Activated naive CD4-positive, alpha-beta T cell treated with anti-CD3 and anti-CD28 coated beads, Interleukin-2, amount 50 U/mL, for 72 hours (primary cell): ENCODE measurements at regions not wholly inside any gene's neighbourhood (a gene's known extent, or its start where the extent isn't known, plus 50 kb on each side); places are given as distances from the start of the nearest gene placed in this dataset.

Experiments
- ATAC-seq, 2 donors: fragments of 150-1000 bp; cut with Tn5 transposase; 2 replicates each; pipeline ENCODE4 v1.10.0; 2021; ENCODE audit warnings: mild to moderate bottlenecking in 2 of 2, moderate library complexity in 2 of 2
- DNase-seq, 2 donors: peaks; one replicate each; pipeline ENCODE4 v3.0.0; 2021 to 2022; ENCODE audit warnings: low spot score in 2 of 2
- H3K27ac Mint-ChIP-seq, 2 donors: one replicate each; pipeline ENCODE4 v1.8.0; 2022; ENCODE audit warnings: mild to moderate bottlenecking in 2 of 2, mixed read lengths in 2 of 2
- H3K36me3 Mint-ChIP-seq, 2 donors: one replicate each; pipeline ENCODE4 v1.8.0; 2022; ENCODE audit warnings: mixed read lengths in 2 of 2
- H3K9me3 Mint-ChIP-seq, 2 donors: one replicate each; pipeline ENCODE4 v1.8.0; 2022; ENCODE audit warnings: mixed read lengths in 2 of 2

- no peak for DNase-seq
- Mint-ChIP-seq H3K36me3 (no peaks in the 10 kb centered on the region), H3K27ac (no peak overlapping the region), H3K9me3 (peaks cover 8 to 11% of the 10 kb centered on the region in 2 donors)
- ATAC-seq, result no peak
Measured at GRCh38 chr2:6358546-6358945, 507.2 kb downstream of the CMPK2 start.

DNA sequence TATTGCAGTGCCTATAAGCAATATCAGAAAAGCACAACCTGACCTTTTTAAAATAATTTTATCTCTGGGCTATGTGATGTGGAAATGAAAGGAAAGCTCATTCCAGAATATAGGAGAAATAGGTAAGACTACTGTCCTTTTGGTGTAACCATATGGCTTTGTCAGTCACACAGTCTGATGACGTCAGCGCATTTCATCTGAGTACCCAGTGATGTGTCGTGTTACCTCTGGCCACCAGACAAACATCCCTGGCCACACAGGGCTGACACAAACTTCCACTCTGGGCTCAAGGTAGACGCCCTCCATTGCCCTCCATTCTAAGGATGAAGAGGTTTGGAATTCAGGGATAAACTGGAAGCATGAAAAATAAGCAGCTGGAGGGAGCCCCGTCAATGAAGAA lies 506.7 kb downstream of the CMPK2 start:
- ATAC-seq (no peak), DNase-seq (no peak)
- H3K27ac Mint-ChIP-seq, result no peak overlapping the region
- H3K36me3 Mint-ChIP-seq, result no peaks in the 10 kb centered on the region
- H3K9me3 Mint-ChIP-seq, result peaks cover 8 to 11% of the 10 kb centered on the region in 2 donors

GRCh38 chr2:6359964-6360363 lies 505.7 kb downstream of the CMPK2 start:
- H3K9me3 Mint-ChIP-seq, result peaks cover 8 to 11% of the 10 kb centered on the region in 2 donors
- H3K27ac Mint-ChIP-seq, result no peak overlapping the region
- no peak for ATAC-seq
- no peak for DNase-seq
- no peaks in the 10 kb centered on the region for H3K36me3 Mint-ChIP-seq

DNA sequence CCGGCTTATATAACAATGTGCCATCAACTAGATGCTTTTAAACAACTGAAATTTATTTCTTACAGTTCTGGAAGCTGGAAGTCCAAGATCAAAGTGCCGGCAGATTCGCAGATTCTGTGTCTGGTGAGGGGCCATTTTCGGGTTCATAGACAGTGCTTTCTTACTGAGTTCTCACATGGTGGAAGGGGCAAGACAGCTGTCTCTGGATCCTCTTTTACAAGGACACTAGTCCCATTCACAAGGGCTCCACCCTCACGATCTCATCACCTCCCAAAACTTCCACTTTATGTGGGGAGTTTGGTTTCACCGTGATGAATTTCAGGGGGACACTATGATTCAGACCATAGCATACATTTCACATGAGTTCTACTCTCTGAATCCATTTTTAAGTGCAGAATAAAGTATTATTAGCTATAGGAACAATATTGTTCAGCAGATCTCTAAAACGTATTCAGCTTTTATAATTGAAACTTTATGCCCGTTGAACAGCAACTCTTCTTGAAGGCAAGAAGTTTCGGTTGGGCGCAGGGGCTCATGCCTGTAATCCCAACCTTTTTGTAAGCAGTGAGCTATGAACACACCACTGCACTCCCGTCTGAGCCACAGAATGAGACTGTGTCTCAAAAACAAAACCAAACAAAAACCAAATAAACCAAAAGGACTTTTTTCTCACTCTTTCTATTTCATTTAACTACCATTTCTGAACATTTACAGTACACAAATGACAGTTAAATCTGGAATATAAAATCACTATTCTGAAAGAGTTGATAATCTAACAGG lies 502.8 kb downstream of the CMPK2 start:
- ATAC-seq (no peak), DNase-seq (no peak)
- peaks cover 6 to 7% of the 10 kb centered on the region in 2 donors for H3K9me3 Mint-ChIP-seq
- no peak overlapping the region for H3K27ac Mint-ChIP-seq
- no peaks in the 10 kb centered on the region for H3K36me3 Mint-ChIP-seq

DNA sequence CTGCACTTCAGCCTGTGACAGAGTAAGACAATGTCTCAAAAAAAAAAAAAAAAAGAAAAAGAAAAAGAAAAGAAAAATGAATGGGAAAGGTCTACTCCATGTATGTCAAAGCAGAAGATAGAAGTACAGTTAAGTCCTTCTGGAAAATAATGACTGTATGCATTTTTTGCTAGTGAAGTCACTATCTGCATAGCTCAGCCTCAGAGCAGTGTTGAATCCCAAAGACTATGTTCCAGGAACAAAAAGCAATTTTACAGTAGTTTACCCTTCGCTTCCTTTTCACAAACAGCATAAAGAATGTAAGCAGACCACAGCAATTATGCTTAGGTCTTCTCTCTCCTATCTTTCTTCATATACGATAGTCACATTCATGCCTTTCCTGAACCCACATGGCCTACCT lies 497.4 kb downstream of the CMPK2 start:
- peaks cover under 1 to 3% of the 10 kb centered on the region in 2 donors for H3K9me3 Mint-ChIP-seq
- H3K36me3 Mint-ChIP-seq, result no peaks in the 10 kb centered on the region
- no peak overlapping the region for H3K27ac Mint-ChIP-seq
- no peak for DNase-seq
- ATAC-seq, result no peak

GRCh38 chr2:6369266-6369665 lies 496.4 kb downstream of the CMPK2 start:
- H3K9me3 Mint-ChIP-seq, result peaks cover 3 to 5% of the 10 kb centered on the region in 2 donors
- H3K27ac Mint-ChIP-seq, result no peak overlapping the region
- ATAC-seq (no peak), DNase-seq (no peak)
- no peaks in the 10 kb centered on the region for H3K36me3 Mint-ChIP-seq

- no peaks in the 10 kb centered on the region for H3K36me3 Mint-ChIP-seq
- DNase-seq (no peak), ATAC-seq (no peak)
- peaks cover 3 to 5% of the 10 kb centered on the region in 2 donors for H3K9me3 Mint-ChIP-seq
- H3K27ac Mint-ChIP-seq, result no peak overlapping the region
Measured at GRCh38 chr2:6370753-6371551, 494.8 kb downstream of the CMPK2 start.

DNA sequence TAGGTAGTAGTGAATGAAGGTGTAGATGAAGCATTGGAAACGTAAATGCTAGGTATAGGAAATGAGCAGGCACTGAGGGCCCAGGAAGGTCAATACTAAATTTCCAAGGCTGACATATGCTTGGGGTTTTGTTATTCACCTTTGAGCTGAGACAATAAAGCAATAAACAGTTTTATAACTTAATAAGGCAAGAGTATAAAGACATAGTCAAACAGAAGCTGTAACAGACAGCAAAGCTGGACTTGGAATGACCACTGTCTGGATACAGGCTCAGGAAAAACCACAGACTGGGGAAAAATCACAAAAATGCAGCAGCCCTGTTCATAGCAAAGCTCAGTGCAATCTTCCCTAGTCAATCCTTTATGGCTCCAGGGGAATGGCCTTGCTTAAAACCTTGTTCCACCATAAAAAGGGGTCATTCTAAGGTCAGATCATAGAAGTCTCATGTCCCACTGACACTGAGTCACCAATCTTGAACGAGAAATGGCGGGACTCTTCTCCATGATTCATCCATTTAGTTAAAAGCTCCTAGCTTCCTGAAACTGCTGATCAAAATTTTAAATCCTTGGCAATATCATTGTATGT lies 493.3 kb downstream of the CMPK2 start:
- peaks cover 3 to 5% of the 10 kb centered on the region in 2 donors for H3K9me3 Mint-ChIP-seq
- no peak overlapping the region for H3K27ac Mint-ChIP-seq
- no peak for ATAC-seq
- no peaks in the 10 kb centered on the region for H3K36me3 Mint-ChIP-seq
- DNase-seq, result no peak

DNA sequence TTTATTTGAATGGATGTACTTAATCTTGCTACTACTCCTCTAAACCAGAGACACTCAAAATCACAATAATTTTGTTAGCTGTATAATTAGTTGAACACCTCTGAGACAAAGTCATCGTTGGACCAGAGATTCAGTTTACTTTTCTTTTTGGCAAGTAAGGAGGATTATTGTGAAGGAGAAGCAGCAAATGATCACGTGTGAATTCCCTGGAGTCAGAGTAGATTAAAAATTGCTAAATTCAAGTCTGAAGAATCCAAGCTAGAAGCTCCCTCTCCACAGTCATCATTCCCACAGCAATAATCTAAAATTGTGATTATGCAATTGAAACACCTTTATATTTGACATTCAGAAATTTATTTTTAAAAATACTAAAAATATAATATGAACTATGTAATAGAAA lies 484.4 kb downstream of the CMPK2 start:
- DNase-seq (no peak), ATAC-seq (no peak)
- Mint-ChIP-seq H3K27ac (no peak overlapping the region), H3K9me3 (peaks cover 0 to 13% of the 10 kb centered on the region in 2 donors), H3K36me3 (no peaks in the 10 kb centered on the region)

GRCh38 chr2:6384341-6384740 lies 481.4 kb downstream of the CMPK2 start:
- Mint-ChIP-seq H3K36me3 (no peaks in the 10 kb centered on the region), H3K27ac (peak overlapping the region in 1 of 2 donors; percentile 55), H3K9me3 (peaks cover 0 to 5% of the 10 kb centered on the region in 2 donors)
- DNase-seq, result no peak
- no peak for ATAC-seq

DNA sequence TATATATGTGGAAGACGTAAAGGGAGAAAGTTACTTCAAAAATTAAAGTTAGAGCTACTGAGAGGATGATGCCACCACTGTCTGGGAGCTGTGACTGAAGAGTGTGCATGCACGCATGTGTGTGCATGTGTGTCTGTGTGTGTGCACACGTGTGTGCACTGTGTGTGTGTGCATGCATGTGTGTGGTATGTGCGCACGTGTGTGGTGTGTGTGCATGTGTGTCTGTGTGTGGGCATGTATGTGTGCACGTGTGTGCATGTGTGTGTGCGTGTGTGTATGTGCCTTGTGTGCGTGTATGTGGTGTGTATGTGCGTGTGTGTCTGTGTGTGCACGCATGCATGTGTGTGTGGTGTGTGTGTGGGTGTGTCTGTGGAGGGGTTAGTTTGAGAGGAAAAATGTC lies 473.4 kb downstream of the CMPK2 start:
- H3K9me3 Mint-ChIP-seq, result peaks cover 5 to 8% of the 10 kb centered on the region in 2 donors
- H3K27ac Mint-ChIP-seq, result no peak overlapping the region
- ATAC-seq, result no peak
- no peak for DNase-seq
- H3K36me3 Mint-ChIP-seq, result no peaks in the 10 kb centered on the region

DNA sequence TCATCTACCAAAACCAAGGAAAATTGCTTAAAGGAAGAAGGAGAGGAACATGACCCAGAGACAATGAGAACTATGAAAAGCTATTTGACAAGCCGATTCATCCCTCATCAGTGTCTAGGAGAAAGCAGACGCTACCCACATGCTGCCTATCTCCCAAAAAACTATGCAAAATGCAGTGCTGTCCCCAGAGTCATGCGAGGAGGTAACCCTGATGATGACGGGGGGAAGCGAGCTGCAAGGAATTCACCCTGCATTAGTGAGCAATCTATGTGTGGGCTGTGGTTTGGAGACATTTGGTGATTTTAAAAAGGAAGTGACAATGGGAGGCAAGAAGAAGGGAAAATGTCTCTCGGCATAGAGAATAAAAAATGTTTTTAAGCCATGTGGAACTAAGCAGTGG lies 472.7 kb downstream of the CMPK2 start:
- Mint-ChIP-seq H3K36me3 (no peaks in the 10 kb centered on the region), H3K9me3 (peaks cover 5 to 8% of the 10 kb centered on the region in 2 donors), H3K27ac (no peak overlapping the region)
- ATAC-seq (no peak), DNase-seq (no peak)

- no peak overlapping the region for H3K27ac Mint-ChIP-seq
- DNase-seq (no peak), ATAC-seq (no peak)
- H3K36me3 Mint-ChIP-seq, result no peaks in the 10 kb centered on the region
- peaks cover 5 to 8% of the 10 kb centered on the region in 2 donors for H3K9me3 Mint-ChIP-seq
Measured at GRCh38 chr2:6393819-6394218, 471.9 kb downstream of the CMPK2 start.

- peaks cover 5 to 8% of the 10 kb centered on the region in 2 donors for H3K9me3 Mint-ChIP-seq
- H3K36me3 Mint-ChIP-seq, result no peaks in the 10 kb centered on the region
- H3K27ac Mint-ChIP-seq, result no peak overlapping the region
- DNase-seq (no peak), ATAC-seq (no peak)
Measured at GRCh38 chr2:6394276-6394675, 471.4 kb downstream of the CMPK2 start.

DNA sequence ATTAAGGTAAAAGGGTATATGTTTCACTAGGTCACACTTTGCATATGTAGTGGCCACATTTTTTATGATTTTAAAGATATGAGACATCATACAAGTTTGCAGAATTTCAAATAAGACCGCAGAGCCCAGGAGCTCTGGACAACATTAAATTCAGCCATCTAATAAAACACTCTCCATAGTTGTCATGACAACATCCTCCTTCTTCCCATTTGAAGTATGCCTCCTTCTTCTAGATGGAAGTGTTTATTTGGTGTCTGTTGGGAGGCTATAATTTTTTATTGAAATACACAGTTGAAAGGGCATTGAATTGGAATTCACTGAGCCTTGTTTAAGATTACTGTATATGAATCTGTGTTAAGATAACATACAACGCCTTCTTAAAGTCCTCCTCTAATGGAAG lies 467.3 kb downstream of the CMPK2 start:
- H3K36me3 Mint-ChIP-seq, result no peaks in the 10 kb centered on the region
- ATAC-seq (no peak), DNase-seq (no peak)
- no peak overlapping the region for H3K27ac Mint-ChIP-seq
- H3K9me3 Mint-ChIP-seq, result peaks cover 0 to 4% of the 10 kb centered on the region in 2 donors

DNA sequence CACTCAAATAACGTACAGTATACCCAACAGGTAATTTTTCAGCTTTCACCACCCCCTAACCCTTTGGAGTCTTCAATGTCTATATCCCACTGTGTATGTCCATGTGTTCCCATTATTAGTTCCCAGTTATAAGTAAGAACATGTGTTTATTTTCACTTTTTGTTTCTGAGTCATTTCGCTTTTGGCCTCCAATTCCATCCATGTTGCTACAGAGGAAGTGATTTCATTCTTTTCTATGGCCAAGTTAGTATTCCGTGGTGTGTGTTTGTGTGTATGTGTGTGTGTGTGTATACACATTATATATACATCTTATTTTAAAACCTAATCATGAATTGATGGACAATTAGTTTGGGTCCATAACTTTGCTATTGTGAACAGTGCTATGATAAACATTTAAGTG lies 464.4 kb downstream of the CMPK2 start:
- Mint-ChIP-seq H3K9me3 (peaks cover 0 to 9% of the 10 kb centered on the region in 2 donors), H3K36me3 (no peaks in the 10 kb centered on the region), H3K27ac (no peak overlapping the region)
- ATAC-seq (no peak), DNase-seq (no peak)

DNA sequence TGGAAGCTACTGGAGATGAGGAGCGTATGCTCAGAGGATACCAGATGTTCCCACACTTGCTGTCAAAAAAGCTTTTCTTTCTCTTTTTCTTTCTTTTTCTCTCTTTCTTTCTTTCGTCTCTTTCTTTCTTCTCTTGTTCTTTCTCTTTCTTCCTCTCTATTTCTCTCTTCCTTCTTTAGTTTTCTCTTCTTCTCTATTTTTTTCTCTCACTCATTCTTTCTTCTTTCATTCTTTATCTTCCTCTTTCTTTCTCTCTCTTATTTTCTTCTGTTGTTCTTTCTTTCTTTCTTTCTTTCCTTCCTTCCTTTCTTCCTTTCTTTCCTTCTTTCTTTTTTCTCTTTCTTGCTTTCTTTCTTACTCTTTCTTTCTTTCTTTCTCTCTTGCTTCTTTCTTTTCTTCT lies 457.6 kb downstream of the CMPK2 start:
- Mint-ChIP-seq H3K9me3 (peaks cover 5 to 8% of the 10 kb centered on the region in 2 donors), H3K27ac (no peak overlapping the region), H3K36me3 (no peaks in the 10 kb centered on the region)
- ATAC-seq, result no peak
- DNase-seq, result no peak
